Prostate gland (tissue), 2 donors: ENCODE measurements at regions not wholly inside any gene's neighbourhood (a gene's known extent, or its start where the extent isn't known, plus 50 kb on each side); places are given as distances from the start of the nearest gene placed in this dataset.

Source experiments
- POLR2A ChIP-seq: fragments of 450-650 bp; IDR thresholded peaks from one replicate; pipeline ENCODE4 v1.6.1; 2016; ENCODE audit warnings: antibody characterized with exemption, mild to moderate bottlenecking
- TF ChIP-seq, protein P1 (sequence below), 4 experiments: fragments of 200-600 bp in 2 of 4; fragments of 450-650 bp in 2 of 4; sonication (generic) in 2 of 4; IDR thresholded peaks; 1 replicate in 3 of 4; 2 replicates in 1 of 4; pipeline ENCODE4 v1.5.1; 2016 to 2019; ENCODE audit warnings: antibody characterized with exemption in 4 of 4, mild to moderate bottlenecking in 2 of 4, moderate library complexity in 2 of 4

- TF ChIP-seq, protein P1, sequence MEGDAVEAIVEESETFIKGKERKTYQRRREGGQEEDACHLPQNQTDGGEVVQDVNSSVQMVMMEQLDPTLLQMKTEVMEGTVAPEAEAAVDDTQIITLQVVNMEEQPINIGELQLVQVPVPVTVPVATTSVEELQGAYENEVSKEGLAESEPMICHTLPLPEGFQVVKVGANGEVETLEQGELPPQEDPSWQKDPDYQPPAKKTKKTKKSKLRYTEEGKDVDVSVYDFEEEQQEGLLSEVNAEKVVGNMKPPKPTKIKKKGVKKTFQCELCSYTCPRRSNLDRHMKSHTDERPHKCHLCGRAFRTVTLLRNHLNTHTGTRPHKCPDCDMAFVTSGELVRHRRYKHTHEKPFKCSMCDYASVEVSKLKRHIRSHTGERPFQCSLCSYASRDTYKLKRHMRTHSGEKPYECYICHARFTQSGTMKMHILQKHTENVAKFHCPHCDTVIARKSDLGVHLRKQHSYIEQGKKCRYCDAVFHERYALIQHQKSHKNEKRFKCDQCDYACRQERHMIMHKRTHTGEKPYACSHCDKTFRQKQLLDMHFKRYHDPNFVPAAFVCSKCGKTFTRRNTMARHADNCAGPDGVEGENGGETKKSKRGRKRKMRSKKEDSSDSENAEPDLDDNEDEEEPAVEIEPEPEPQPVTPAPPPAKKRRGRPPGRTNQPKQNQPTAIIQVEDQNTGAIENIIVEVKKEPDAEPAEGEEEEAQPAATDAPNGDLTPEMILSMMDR (IDR thresholded peaks at IDR 0.05) = no peak
- no peak for TF ChIP-seq POLR2A
These were observed 221.6 kb downstream of the GPD2 start for GRCh38 chr2:156657809-156658208.
